ENCODE measurements at regions not wholly inside any gene's neighbourhood (a gene's known extent, or its start where the extent isn't known, plus 50 kb on each side); places are given as distances from the start of the nearest gene placed in this dataset.

- DNase-seq, result no peak
Measured at GRCh38 chr1:47705517-47706130, 267.8 kb downstream of the FOXD2 start.

- DNase-seq, result no peak
Measured at GRCh38 chr1:47707503-47707902, 269.7 kb downstream of the FOXD2 start.

- no peak for DNase-seq
Measured at GRCh38 chr1:47708019-47708535, 270.2 kb downstream of the FOXD2 start.

GRCh38 chr1:47708658-47709018 is 270.8 kb downstream of the FOXD2 start:
- peak; percentile 76 for DNase-seq

GRCh38 chr1:47709019-47709871 is 271.4 kb downstream of the FOXD2 start:
- DNase-seq, result peak; percentile 87

- no peak for DNase-seq
Measured at GRCh38 chr1:47709872-47710231, 272.0 kb downstream of the FOXD2 start.

GRCh38 chr1:47710329-47711071 is 272.7 kb downstream of the FOXD2 start:
- peak; percentile 83 for DNase-seq

Data from right kidney (tissue), 1 donor.